Mesenchymal stem cell (in vitro differentiated cells and primary cell): ENCODE measurements at regions not wholly inside any gene's neighbourhood (a gene's known extent, or its start where the extent isn't known, plus 50 kb on each side); places are given as distances from the start of the nearest gene placed in this dataset.
"Not testable (repeated sequence)": the region's sequence is repeated elsewhere in the genome, so short reads cannot be mapped to it uniquely, and the experiment has no call there.

Experiments used
- DNase-seq: peaks from one replicate; pipeline ENCODE4 v3.0.0-alpha.2; 2013
- H2AFZ ChIP-seq: one replicate; pipeline ENCODE4 v1.6.1; 2013; ENCODE audit warnings: low read depth, mild to moderate bottlenecking, control low read depth, inconsistent platforms, low read length, moderate library complexity
- H2AK5ac ChIP-seq: 2 replicates; pipeline ENCODE4 v1.6.1; 2013; ENCODE audit warnings: low read length, moderate library complexity, mild to moderate bottlenecking, inconsistent platforms; ENCODE audit not compliant: severe bottlenecking
- H2BK120ac ChIP-seq: one replicate; pipeline ENCODE4 v1.6.1; 2013; ENCODE audit warnings: low read depth, mild to moderate bottlenecking, inconsistent platforms, low read length, moderate library complexity
- H2BK12ac ChIP-seq, 2 experiments: one replicate each; pipeline ENCODE4 v1.6.1; 2013; ENCODE audit warnings: inconsistent platforms in 2 of 2, low read length in 2 of 2, mild to moderate bottlenecking in 2 of 2, moderate library complexity in 2 of 2, control low read depth in 1 of 2
- H2BK15ac ChIP-seq: one replicate; pipeline ENCODE4 v1.6.1; 2013; ENCODE audit warnings: mild to moderate bottlenecking, low read depth, inconsistent platforms; ENCODE audit not compliant: poor library complexity, severe bottlenecking
- H2BK5ac ChIP-seq: 2 replicates; pipeline ENCODE4 v1.6.1; 2013; ENCODE audit warnings: low read depth, mild to moderate bottlenecking, low read length, control low read depth, inconsistent platforms; ENCODE audit not compliant: poor library complexity, severe bottlenecking
- H3K14ac ChIP-seq, 2 experiments: one replicate each; pipeline ENCODE4 v1.6.1; 2013; ENCODE audit warnings: inconsistent platforms in 2 of 2, low read length in 2 of 2, control low read depth in 1 of 2, mild to moderate bottlenecking in 1 of 2, moderate library complexity in 1 of 2
- H3K18ac ChIP-seq, 2 experiments: one replicate each; pipeline ENCODE4 v1.6.1; 2013; ENCODE audit warnings: inconsistent platforms in 2 of 2, low read length in 2 of 2, control low read depth in 1 of 2, low read depth in 1 of 2, mild to moderate bottlenecking in 1 of 2
- H3K23ac ChIP-seq, 2 experiments: one replicate each; pipeline ENCODE4 v1.6.1; 2013; ENCODE audit warnings: inconsistent platforms in 2 of 2, low read length in 2 of 2, mild to moderate bottlenecking in 2 of 2, moderate library complexity in 2 of 2, control low read depth in 1 of 2
- H3K27ac ChIP-seq: 2 replicates; pipeline ENCODE4 v1.5.1; 2013; ENCODE audit warnings: mild to moderate bottlenecking, moderate library complexity, low read length, control low read depth, inconsistent platforms; ENCODE audit not compliant: poor library complexity, severe bottlenecking
- H3K27me3 ChIP-seq, 2 experiments: 2 replicates each; pipeline versions ENCODE4 v1.6.1 to v1.7.0; 2013; ENCODE audit warnings: low read length in 2 of 2, mild to moderate bottlenecking in 2 of 2, moderate library complexity in 2 of 2, control low read depth in 1 of 2, inconsistent platforms in 1 of 2; ENCODE audit not compliant: control insufficient read depth in 1 of 2, insufficient read depth in 1 of 2
- H3K36me3 ChIP-seq, 2 experiments: 2 replicates each; pipeline versions ENCODE4 v1.6.1 to v1.7.0; 2013; ENCODE audit warnings: low read length in 2 of 2, control low read depth in 1 of 2, inconsistent platforms in 1 of 2, low read depth in 1 of 2, mild to moderate bottlenecking in 1 of 2; ENCODE audit not compliant: insufficient read depth in 2 of 2, control insufficient read depth in 1 of 2
- H3K4ac ChIP-seq, 2 experiments: one replicate each; pipeline ENCODE4 v1.6.1; 2013; ENCODE audit warnings: inconsistent platforms in 2 of 2, low read length in 2 of 2, mild to moderate bottlenecking in 2 of 2, moderate library complexity in 2 of 2, control low read depth in 1 of 2, low read depth in 1 of 2
- H3K4me1 ChIP-seq: 2 replicates; pipeline ENCODE4 v1.6.1; 2013; ENCODE audit warnings: low read depth, low read length, control low read depth; ENCODE audit not compliant: control insufficient read depth, insufficient read depth
- H3K4me2 ChIP-seq: 2 replicates; pipeline ENCODE4 v1.6.1; 2013; ENCODE audit warnings: low read length, mild to moderate bottlenecking, inconsistent platforms; ENCODE audit not compliant: poor library complexity, severe bottlenecking
- H3K4me3 ChIP-seq, 2 experiments: 2 replicates each; pipeline versions ENCODE4 v1.5.1 to v1.7.0; 2013; ENCODE audit warnings: low read length in 2 of 2, mild to moderate bottlenecking in 2 of 2, control low read depth in 1 of 2, low read depth in 1 of 2; ENCODE audit not compliant: insufficient read depth in 1 of 2
- H3K79me1 ChIP-seq: replicated peaks from 2 replicates; pipeline ENCODE4 v1.6.1; 2013; ENCODE audit warnings: mild to moderate bottlenecking, control low read depth, low read length, inconsistent platforms; ENCODE audit not compliant: poor library complexity, severe bottlenecking
- H3K9ac ChIP-seq: 2 replicates; pipeline ENCODE4 v1.7.0; 2013; ENCODE audit warnings: mild to moderate bottlenecking, low read length, moderate library complexity
- H3K9me3 ChIP-seq: 2 replicates; pipeline ENCODE4 v1.7.0; 2013; ENCODE audit warnings: mild to moderate bottlenecking, low read length; ENCODE audit not compliant: control insufficient read depth
- H4K8ac ChIP-seq: one replicate; pipeline ENCODE4 v1.6.1; 2013; ENCODE audit warnings: inconsistent platforms, mild to moderate bottlenecking, low read length, moderate library complexity
- H4K91ac ChIP-seq: one replicate; pipeline ENCODE4 v1.6.1; 2013; ENCODE audit warnings: mild to moderate bottlenecking, low read length, inconsistent platforms
- WGBS: methylation state at CpG from one replicate; pipeline ENCODE4 v1.1.7; 2013; ENCODE audit warnings: mixed read lengths; 5-methylcytosine and 5-hydroxymethylcytosine counted together

GRCh38 chrX:45622042-45622423 is 421.4 kb upstream of the DIPK2B start:
- no peak for DNase-seq
- peak overlapping the region; percentile 90 for H3K27ac ChIP-seq
- peak overlapping the region; percentile 90 for H3K9ac ChIP-seq
- H3K36me3 ChIP-seq, result no peaks in the 10 kb centered on the region
- H3K9me3 ChIP-seq, result peaks cover 12% of the 10 kb centered on the region
- H2BK15ac ChIP-seq, result no peak overlapping the region
- H2AFZ ChIP-seq, result no peak overlapping the region
- H2BK5ac ChIP-seq, result no peak overlapping the region
- no peak overlapping the region for H3K4me2 ChIP-seq
- no peak overlapping the region for H3K14ac ChIP-seq
- no peak overlapping the region for H4K91ac ChIP-seq
- no peak overlapping the region for H2BK120ac ChIP-seq
- no peak overlapping the region for H3K18ac ChIP-seq
- no peak overlapping the region for H4K8ac ChIP-seq
- H3K4ac ChIP-seq, result no peak overlapping the region
- H3K79me1 ChIP-seq, result no peaks in the 10 kb centered on the region
- no peaks in the 10 kb centered on the region for H3K27me3 ChIP-seq
- no peak overlapping the region for H2AK5ac ChIP-seq
- H3K4me3 ChIP-seq, result no peak overlapping the region
- H3K23ac ChIP-seq, result no peak overlapping the region
- WGBS, result no CpG with 5 or more reads among the region's 3 CpGs
- no peaks in the 10 kb centered on the region for H3K4me1 ChIP-seq
- no peak overlapping the region for H2BK12ac ChIP-seq

DNA sequence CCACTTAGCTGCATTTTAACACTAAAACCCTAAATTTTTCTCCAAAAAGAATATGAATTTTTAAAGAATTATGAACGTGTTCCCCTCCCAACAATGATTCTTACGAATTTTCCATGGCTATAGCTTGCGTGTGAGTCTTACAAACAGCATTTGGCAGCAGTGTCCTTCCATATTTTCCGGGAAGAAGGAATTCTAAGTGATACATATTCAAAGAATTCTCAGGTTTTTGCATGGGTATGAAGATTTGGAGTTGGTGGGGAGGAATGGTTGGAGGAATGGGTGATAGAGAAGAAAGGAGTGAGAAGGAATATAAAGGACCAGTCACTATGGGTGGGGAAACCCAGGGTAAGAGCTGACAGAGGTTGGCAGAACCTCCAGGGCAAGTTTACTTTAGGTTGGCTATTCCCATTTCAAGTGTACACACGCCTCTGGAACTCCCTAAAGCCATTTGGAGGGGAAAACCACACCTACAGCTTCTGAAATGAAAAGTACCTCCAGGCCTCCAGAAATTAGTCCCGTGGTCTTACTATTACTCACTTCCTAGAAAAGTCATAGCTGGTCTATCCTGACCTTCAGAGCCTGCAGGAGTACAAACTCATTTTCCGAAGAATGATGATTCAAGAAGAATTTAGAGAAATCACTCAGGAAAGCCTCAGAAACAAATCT is 420.8 kb upstream of the DIPK2B start:
- no peaks in the 10 kb centered on the region for H3K27me3 ChIP-seq
- H3K36me3 ChIP-seq, result no peaks in the 10 kb centered on the region

GRCh38 chrX:45619290-45619689 is 418.6 kb upstream of the DIPK2B start:
- Histone ChIP-seq H2AFZ (no peak overlapping the region), H3K27me3 (no peaks in the 10 kb centered on the region), H3K9ac (peak overlapping the region; percentile 18), H3K14ac (no peak overlapping the region), H3K79me1 (no peaks in the 10 kb centered on the region), H4K8ac (no peak overlapping the region), H3K4ac (no peak overlapping the region), H4K91ac (no peak overlapping the region), H3K9me3 (peaks cover 10% of the 10 kb centered on the region), H3K27ac (peak overlapping the region; percentile 54), H3K18ac (no peak overlapping the region), H3K4me2 (no peak overlapping the region), H2AK5ac (no peak overlapping the region), H2BK120ac (no peak overlapping the region), H2BK12ac (no peak overlapping the region), H2BK5ac (no peak overlapping the region), H3K36me3 (no peaks in the 10 kb centered on the region), H2BK15ac (no peak overlapping the region), H3K4me3 (no peak overlapping the region), H3K4me1 (no peaks in the 10 kb centered on the region), H3K23ac (no peak overlapping the region)
- peak; percentile 57 for DNase-seq
- WGBS, result no CpG with 5 or more reads among the region's 2 CpGs

More for the DNA sequence above, 420.8 kb upstream of the DIPK2B start:
- no peak overlapping the region for H4K91ac ChIP-seq
- peak overlapping the region in 1 of 2 experiments; percentile 16 for H3K4ac ChIP-seq
- H2BK12ac ChIP-seq, result no peak overlapping the region
- H3K27ac ChIP-seq, result peak overlapping the region; percentile 90
- no peak overlapping the region for H3K14ac ChIP-seq
- H2BK5ac ChIP-seq, result peak overlapping the region; percentile 38
- no peaks in the 10 kb centered on the region for H3K4me1 ChIP-seq
- H2BK120ac ChIP-seq, result peak overlapping the region; percentile 61
- no peak overlapping the region for H3K4me2 ChIP-seq
- H3K18ac ChIP-seq, result no peak overlapping the region
- H3K79me1 ChIP-seq, result no peaks in the 10 kb centered on the region
- peak overlapping the region; percentile 90 for H3K9ac ChIP-seq
- 52% methylated on average over 5 of the region's 7 CpGs for WGBS
- H3K23ac ChIP-seq, result no peak overlapping the region
- peak; percentile 61 for DNase-seq
- peaks cover 12% of the 10 kb centered on the region for H3K9me3 ChIP-seq
- H2AK5ac ChIP-seq, result no peak overlapping the region
- no peak overlapping the region for H2BK15ac ChIP-seq
- no peak overlapping the region for H4K8ac ChIP-seq
- H2AFZ ChIP-seq, result no peak overlapping the region
- H3K4me3 ChIP-seq, result no peak overlapping the region

- not testable (repeated sequence) for H2BK5ac ChIP-seq, H2BK15ac ChIP-seq, H2BK12ac ChIP-seq, H3K4ac ChIP-seq, H3K14ac ChIP-seq, H2BK120ac ChIP-seq, H3K27ac ChIP-seq, H2AK5ac ChIP-seq, DNase-seq, H4K8ac ChIP-seq, H3K4me2 ChIP-seq, H3K23ac ChIP-seq, H4K91ac ChIP-seq, H3K4me1 ChIP-seq, H3K79me1 ChIP-seq, H2AFZ ChIP-seq, H3K4me3 ChIP-seq, H3K27me3 ChIP-seq, H3K9ac ChIP-seq, H3K18ac ChIP-seq, H3K36me3 ChIP-seq
- H3K9me3 ChIP-seq, result peaks cover 41% of the 10 kb centered on the region
- 95% methylated on average over 8 of the region's 8 CpGs for WGBS
These were observed 414.9 kb upstream of the DIPK2B start for GRCh38 chrX:45615591-45615990.
